ENCODE measurements at regions not wholly inside any gene's neighbourhood (a gene's known extent, or its start where the extent isn't known, plus 50 kb on each side); places are given as distances from the start of the nearest gene placed in this dataset.

GRCh38 chr10:43857931-43858315 is 209.2 kb upstream of the ZNF32 start:
- no peak for DNase-seq
- no peaks in the 10 kb centered on the region for H3K9me3 ChIP-seq
- no peak for TF ChIP-seq POLR2A (IDR thresholded peaks at IDR 0.05)

GRCh38 chr10:43857206-43857930 is 208.7 kb upstream of the ZNF32 start:
- DNase-seq, result peak in 1 of 3 donors; percentile 5
- no peaks in the 10 kb centered on the region for H3K36me3 ChIP-seq
- no peaks in the 10 kb centered on the region for H3K4me1 ChIP-seq
- H3K9me3 ChIP-seq, result no peaks in the 10 kb centered on the region
- H3K4me3 ChIP-seq, result no peak overlapping the region
- no peaks in the 10 kb centered on the region for H3K27me3 ChIP-seq
- TF ChIP-seq CTCF (IDR thresholded peaks at IDR 0.05), result no peak
- TF ChIP-seq POLR2A (IDR thresholded peaks at IDR 0.05), result no peak
- no peak overlapping the region for H3K27ac ChIP-seq

More at GRCh38 chr10:43857931-43858315, 209.2 kb upstream of the ZNF32 start:
- Histone ChIP-seq H3K4me3 (no peak overlapping the region), H3K27me3 (no peaks in the 10 kb centered on the region), H3K36me3 (no peaks in the 10 kb centered on the region), H3K4me1 (peaks cover 0 to 2% (median under 1%) of the 10 kb centered on the region in 4 donors), H3K27ac (no peak overlapping the region)

GRCh38 chr10:43856299-43856698 is 207.6 kb upstream of the ZNF32 start:
- Histone ChIP-seq H3K27ac (no peak overlapping the region), H3K4me3 (no peak overlapping the region), H3K9me3 (no peaks in the 10 kb centered on the region), H3K36me3 (no peaks in the 10 kb centered on the region), H3K27me3 (no peaks in the 10 kb centered on the region), H3K4me1 (no peaks in the 10 kb centered on the region)
- DNase-seq, result peak in 1 of 3 donors; percentile 25
- TF ChIP-seq POLR2A (IDR thresholded peaks at IDR 0.05) (no peak), CTCF (IDR thresholded peaks at IDR 0.05) (no peak)

- TF ChIP-seq POLR2A (IDR thresholded peaks at IDR 0.05), result no peak
- TF ChIP-seq CTCF (IDR thresholded peaks at IDR 0.05), result no peak
- H3K4me3 ChIP-seq, result no peak overlapping the region
- peak in 1 of 3 donors; percentile 24 for DNase-seq
- no peak overlapping the region for H3K27ac ChIP-seq
- H3K27me3 ChIP-seq, result no peaks in the 10 kb centered on the region
- H3K9me3 ChIP-seq, result no peaks in the 10 kb centered on the region
- no peaks in the 10 kb centered on the region for H3K4me1 ChIP-seq
- no peaks in the 10 kb centered on the region for H3K36me3 ChIP-seq
Measured at GRCh38 chr10:43855667-43856210, 207.1 kb upstream of the ZNF32 start.

GRCh38 chr10:43854007-43854406 is 205.3 kb upstream of the ZNF32 start:
- Histone ChIP-seq H3K9me3 (no peaks in the 10 kb centered on the region), H3K4me3 (no peak overlapping the region), H3K27me3 (no peaks in the 10 kb centered on the region), H3K4me1 (no peaks in the 10 kb centered on the region), H3K36me3 (no peaks in the 10 kb centered on the region), H3K27ac (no peak overlapping the region)
- no peak for DNase-seq
- TF ChIP-seq CTCF (IDR thresholded peaks at IDR 0.05) (no peak), POLR2A (IDR thresholded peaks at IDR 0.05) (no peak)

GRCh38 chr10:43853369-43853768 is 204.7 kb upstream of the ZNF32 start:
- no peaks in the 10 kb centered on the region for H3K9me3 ChIP-seq
- DNase-seq, result no peak
- no peaks in the 10 kb centered on the region for H3K4me1 ChIP-seq
- no peaks in the 10 kb centered on the region for H3K27me3 ChIP-seq
- no peak overlapping the region for H3K4me3 ChIP-seq
- TF ChIP-seq CTCF (IDR thresholded peaks at IDR 0.05), result no peak
- no peak for TF ChIP-seq POLR2A (IDR thresholded peaks at IDR 0.05)
- H3K27ac ChIP-seq, result no peak overlapping the region
- H3K36me3 ChIP-seq, result no peaks in the 10 kb centered on the region
